ENCODE measurements at regions not wholly inside any gene's neighbourhood (a gene's known extent, or its start where the extent isn't known, plus 50 kb on each side); places are given as distances from the start of the nearest gene placed in this dataset.
"Not testable (repeated sequence)": the region's sequence is repeated elsewhere in the genome, so short reads cannot be mapped to it uniquely, and the experiment has no call there.

DNA sequence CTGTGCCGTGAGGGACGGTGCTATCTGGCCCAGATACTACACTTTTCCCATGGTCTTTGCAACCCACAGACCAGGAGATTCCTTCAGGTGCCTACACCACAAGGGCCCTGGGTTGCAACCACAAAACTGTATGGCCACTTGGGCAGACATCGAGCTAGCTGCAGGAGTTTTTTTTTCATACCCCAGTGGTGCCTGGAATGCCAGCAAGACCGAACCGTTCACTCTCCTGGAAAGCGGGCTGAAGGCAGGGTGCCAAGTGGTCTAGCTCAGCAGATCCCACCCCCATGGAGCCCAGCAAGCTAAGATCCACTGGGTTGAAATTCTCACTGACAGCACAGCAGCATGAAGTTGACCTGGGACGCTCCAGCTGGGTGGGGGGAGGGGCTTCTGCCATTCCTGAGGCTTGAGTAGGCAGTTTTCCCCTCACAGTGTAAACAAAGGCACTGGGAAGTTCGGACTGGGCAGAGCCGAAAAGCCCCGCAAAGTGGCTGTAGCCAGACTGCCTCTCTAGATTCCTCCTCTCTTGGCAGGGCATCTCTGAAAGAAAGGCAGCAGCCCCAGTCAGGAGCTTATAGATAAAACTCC is 638.9 kb downstream of the SLC16A7 start:
- TF ChIP-seq, protein P1, sequence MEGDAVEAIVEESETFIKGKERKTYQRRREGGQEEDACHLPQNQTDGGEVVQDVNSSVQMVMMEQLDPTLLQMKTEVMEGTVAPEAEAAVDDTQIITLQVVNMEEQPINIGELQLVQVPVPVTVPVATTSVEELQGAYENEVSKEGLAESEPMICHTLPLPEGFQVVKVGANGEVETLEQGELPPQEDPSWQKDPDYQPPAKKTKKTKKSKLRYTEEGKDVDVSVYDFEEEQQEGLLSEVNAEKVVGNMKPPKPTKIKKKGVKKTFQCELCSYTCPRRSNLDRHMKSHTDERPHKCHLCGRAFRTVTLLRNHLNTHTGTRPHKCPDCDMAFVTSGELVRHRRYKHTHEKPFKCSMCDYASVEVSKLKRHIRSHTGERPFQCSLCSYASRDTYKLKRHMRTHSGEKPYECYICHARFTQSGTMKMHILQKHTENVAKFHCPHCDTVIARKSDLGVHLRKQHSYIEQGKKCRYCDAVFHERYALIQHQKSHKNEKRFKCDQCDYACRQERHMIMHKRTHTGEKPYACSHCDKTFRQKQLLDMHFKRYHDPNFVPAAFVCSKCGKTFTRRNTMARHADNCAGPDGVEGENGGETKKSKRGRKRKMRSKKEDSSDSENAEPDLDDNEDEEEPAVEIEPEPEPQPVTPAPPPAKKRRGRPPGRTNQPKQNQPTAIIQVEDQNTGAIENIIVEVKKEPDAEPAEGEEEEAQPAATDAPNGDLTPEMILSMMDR (IDR thresholded peaks at IDR 0.05 in 2 of 3, conservative IDR thresholded peaks at IDR 0.05 in 1 of 3; ENCODE audit: borderline replicate concordance in 1 of 3, insufficient read depth in 1 of 3, low read depth in 2 of 3, low read length in 2 of 3): not testable (repeated sequence)
- TF ChIP-seq, protein P2, sequence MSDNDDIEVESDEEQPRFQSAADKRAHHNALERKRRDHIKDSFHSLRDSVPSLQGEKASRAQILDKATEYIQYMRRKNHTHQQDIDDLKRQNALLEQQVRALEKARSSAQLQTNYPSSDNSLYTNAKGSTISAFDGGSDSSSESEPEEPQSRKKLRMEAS (IDR thresholded peaks at IDR 0.05): not testable (repeated sequence)
- not testable (repeated sequence) for TF ChIP-seq POLR2AphosphoS5 (IDR thresholded peaks at IDR 0.05; ENCODE audit: low read depth, low read length)
